ENCODE measurements at regions not wholly inside any gene's neighbourhood (a gene's known extent, or its start where the extent isn't known, plus 50 kb on each side); places are given as distances from the start of the nearest gene placed in this dataset.

GRCh38 chr6:155548576-155548975 lies 92.9 kb upstream of the NOX3 start:
- no peak overlapping the region for H3K27ac ChIP-seq
- no peaks in the 10 kb centered on the region for H3K9me3 ChIP-seq
- DNase-seq = no peak
- TF ChIP-seq POLR2AphosphoS5 (IDR thresholded peaks at IDR 0.05) (no peak), EP300 (IDR thresholded peaks at IDR 0.05) (no peak), CTCF (IDR thresholded peaks at IDR 0.05) (no peak), POLR2A (IDR thresholded peaks at IDR 0.05) (no peak)
- no peak overlapping the region for H3K4me3 ChIP-seq
- intact Hi-C loops (cut with DNase I) = no loop called here
- H3K4me1 ChIP-seq = no peaks in the 10 kb centered on the region
- WGBS, 2 donors = 81 to 89% methylated on average over 4 of the region's 4 CpGs
- no peaks in the 10 kb centered on the region for H3K27me3 ChIP-seq
- no peaks in the 10 kb centered on the region for H3K36me3 ChIP-seq

- Histone ChIP-seq H3K27me3 (no peaks in the 10 kb centered on the region), H3K9me3 (no peaks in the 10 kb centered on the region), H3K36me3 (no peaks in the 10 kb centered on the region), H3K4me3 (no peak overlapping the region), H3K27ac (no peak overlapping the region), H3K4me1 (no peaks in the 10 kb centered on the region)
- no peak for DNase-seq
- intact Hi-C loops (cut with DNase I) = no loop called here
- 89 to 90% methylated on average over 2 of the region's 2 CpGs for WGBS, 2 donors
- TF ChIP-seq POLR2AphosphoS5 (IDR thresholded peaks at IDR 0.05) (no peak), EP300 (IDR thresholded peaks at IDR 0.05) (no peak), POLR2A (IDR thresholded peaks at IDR 0.05) (no peak), CTCF (IDR thresholded peaks at IDR 0.05) (no peak)
Observed at GRCh38 chr6:155544677-155545076, 89.0 kb upstream of the NOX3 start.

DNA sequence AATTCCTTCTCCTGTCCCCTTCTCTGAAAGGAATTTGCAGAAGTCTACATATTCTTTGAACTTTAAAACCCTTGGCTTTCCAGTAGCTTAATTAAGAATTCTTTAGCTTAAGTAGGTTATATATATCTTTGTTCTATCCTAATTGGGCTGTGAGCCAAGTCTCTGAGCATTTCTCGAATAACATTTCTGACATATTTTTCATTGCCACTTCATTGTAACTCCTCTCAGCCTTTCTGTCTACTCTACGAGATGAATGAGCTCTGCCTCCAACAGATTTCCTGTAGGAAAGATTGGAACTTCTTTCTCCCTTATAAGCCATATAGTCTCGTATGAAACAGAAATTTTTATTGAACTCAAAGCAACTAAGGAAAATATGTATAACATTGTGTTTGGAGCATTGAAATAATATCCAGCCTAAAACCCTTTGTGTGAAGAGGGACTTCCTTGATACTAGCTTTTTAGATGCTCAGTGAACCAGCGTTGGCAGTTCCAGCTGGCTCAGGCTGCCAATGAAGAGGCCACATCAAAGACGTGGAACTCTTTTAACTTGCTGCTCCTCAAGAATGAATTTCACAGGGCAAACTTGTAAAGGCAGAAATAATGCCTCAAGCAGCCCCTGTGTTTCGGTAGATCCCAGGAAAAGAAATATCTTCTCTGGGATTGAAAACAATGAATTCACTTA lies 87.7 kb upstream of the NOX3 start:
- H3K4me3 ChIP-seq = no peak overlapping the region

DNA sequence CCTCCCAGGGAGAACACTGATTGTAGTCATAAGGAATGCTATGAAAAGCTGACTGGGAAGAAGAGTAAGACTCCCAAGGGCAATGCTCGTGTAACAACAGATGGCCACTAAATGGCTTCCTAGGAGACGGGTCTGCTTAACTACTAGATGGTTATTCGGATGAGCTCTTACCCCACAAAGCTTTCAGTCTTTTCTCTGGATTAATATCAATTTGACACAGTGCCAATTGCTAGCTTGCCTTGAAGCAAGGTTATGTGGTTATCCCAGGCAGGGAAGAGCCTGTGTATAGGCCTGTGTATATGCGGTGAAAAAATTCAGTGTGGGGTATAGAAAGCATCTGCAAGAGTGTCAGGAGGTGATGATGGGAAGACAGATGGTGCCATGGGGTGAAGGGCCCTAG lies 86.4 kb upstream of the NOX3 start:
- H3K36me3 ChIP-seq = no peaks in the 10 kb centered on the region
- DNase-seq = no peak
- no peak overlapping the region for H3K27ac ChIP-seq
- H3K4me1 ChIP-seq = no peaks in the 10 kb centered on the region
- intact Hi-C loops (cut with DNase I) = no loop called here
- WGBS, 2 donors = 89 to 91% methylated on average over 4 of the region's 4 CpGs
- H3K4me3 ChIP-seq = no peak overlapping the region
- H3K9me3 ChIP-seq = no peaks in the 10 kb centered on the region
- no peak for TF ChIP-seq CTCF (IDR thresholded peaks at IDR 0.05)
- no peak for TF ChIP-seq POLR2AphosphoS5 (IDR thresholded peaks at IDR 0.05)
- TF ChIP-seq EP300 (IDR thresholded peaks at IDR 0.05) = no peak
- no peak for TF ChIP-seq POLR2A (IDR thresholded peaks at IDR 0.05)
- H3K27me3 ChIP-seq = no peaks in the 10 kb centered on the region

More for the DNA sequence above, 87.7 kb upstream of the NOX3 start:
- no peaks in the 10 kb centered on the region for H3K9me3 ChIP-seq
- no peak overlapping the region for H3K27ac ChIP-seq
- no peaks in the 10 kb centered on the region for H3K36me3 ChIP-seq
- WGBS, 2 donors = 55 to 81% methylated on average over 6 of the region's 6 CpGs
- H3K4me1 ChIP-seq = no peaks in the 10 kb centered on the region
- TF ChIP-seq EP300 (IDR thresholded peaks at IDR 0.05) (no peak), POLR2AphosphoS5 (IDR thresholded peaks at IDR 0.05) (no peak), POLR2A (IDR thresholded peaks at IDR 0.05) (no peak), CTCF (IDR thresholded peaks at IDR 0.05) (no peak)
- H3K27me3 ChIP-seq = no peaks in the 10 kb centered on the region
- intact Hi-C loops (cut with DNase I) = no loop called here
- no peak for DNase-seq

Measured in sigmoid colon (tissue), 6 donors.